ENCODE measurements at regions not wholly inside any gene's neighbourhood (a gene's known extent, or its start where the extent isn't known, plus 50 kb on each side); places are given as distances from the start of the nearest gene placed in this dataset.

GRCh38 chr17:36858119-36859002 lies 78.9 kb upstream of the LHX1 start:
- DNase-seq (ENCODE audit: low read depth): no peak
- H3K4me3 ChIP-seq (ENCODE audit: control insufficient read depth, low read depth, low read length): no peak overlapping the region
- no peak for TF ChIP-seq CTCF (IDR thresholded peaks at IDR 0.05; ENCODE audit: control insufficient read depth, insufficient read depth, low read depth, low read length, missing control alignments)

GRCh38 chr17:36859003-36859300 lies 78.3 kb upstream of the LHX1 start:
- DNase-seq (ENCODE audit: low read depth): no peak
- no peak for TF ChIP-seq CTCF (IDR thresholded peaks at IDR 0.05; ENCODE audit: control insufficient read depth, insufficient read depth, low read depth, low read length, missing control alignments)
- no peak overlapping the region for H3K4me3 ChIP-seq (ENCODE audit: control insufficient read depth, low read depth, low read length)

GRCh38 chr17:36859706-36860105 lies 77.6 kb upstream of the LHX1 start:
- no peak for TF ChIP-seq CTCF (IDR thresholded peaks at IDR 0.05; ENCODE audit: control insufficient read depth, insufficient read depth, low read depth, low read length, missing control alignments)
- H3K4me3 ChIP-seq (ENCODE audit: control insufficient read depth, low read depth, low read length): no peak overlapping the region
- DNase-seq (ENCODE audit: low read depth): no peak

- no peak for DNase-seq (ENCODE audit: low read depth)
Measured at GRCh38 chr17:36861531-36861930, 75.7 kb upstream of the LHX1 start.

GRCh38 chr17:36862116-36862920 lies 75.0 kb upstream of the LHX1 start:
- TF ChIP-seq CTCF (IDR thresholded peaks at IDR 0.05; ENCODE audit: control insufficient read depth, insufficient read depth, low read depth, low read length, missing control alignments): no peak
- DNase-seq (ENCODE audit: low read depth): no peak
- no peak overlapping the region for H3K4me3 ChIP-seq (ENCODE audit: control insufficient read depth, low read depth, low read length)

More at GRCh38 chr17:36861531-36861930, 75.7 kb upstream of the LHX1 start:
- no peak for TF ChIP-seq CTCF (IDR thresholded peaks at IDR 0.05; ENCODE audit: control insufficient read depth, insufficient read depth, low read depth, low read length, missing control alignments)
- no peak overlapping the region for H3K4me3 ChIP-seq (ENCODE audit: control insufficient read depth, low read depth, low read length)

GRCh38 chr17:36863131-36863530 lies 74.1 kb upstream of the LHX1 start:
- no peak for TF ChIP-seq CTCF (IDR thresholded peaks at IDR 0.05; ENCODE audit: control insufficient read depth, insufficient read depth, low read depth, low read length, missing control alignments)
- no peak for DNase-seq (ENCODE audit: low read depth)
- H3K4me3 ChIP-seq (ENCODE audit: control insufficient read depth, low read depth, low read length): no peak overlapping the region

Data from AG09309 (cell line).